Activated CD4-positive, alpha-beta T cell treated with anti-CD3 and anti-CD28 coated beads, Interleukin-10, Interleukin-2, amounts not matched to agents 100 ng/mL and 50 ng/mL, durations not matched to agents 16 hours and 8 hours (primary cell): ENCODE measurements at regions not wholly inside any gene's neighbourhood (a gene's known extent, or its start where the extent isn't known, plus 50 kb on each side); places are given as distances from the start of the nearest gene placed in this dataset.
"Not testable (repeated sequence)": the region's sequence is repeated elsewhere in the genome, so short reads cannot be mapped to it uniquely, and the experiment has no call there.

Experiments used
- DNase-seq: peaks from one replicate; pipeline ENCODE4 v3.0.0-alpha.2; 2020

GRCh38 chr11:106281455-106282173 is 204.2 kb downstream of the AASDHPPT start:
- DNase-seq, result no peak

GRCh38 chr11:106286881-106287504 is 209.5 kb downstream of the AASDHPPT start:
- no peak for DNase-seq

- no peak for DNase-seq
These were observed 210.6 kb downstream of the AASDHPPT start for GRCh38 chr11:106288057-106288456.

GRCh38 chr11:106288822-106289387 is 211.4 kb downstream of the AASDHPPT start:
- no peak for DNase-seq

- no peak for DNase-seq
These were observed 215.1 kb downstream of the AASDHPPT start for GRCh38 chr11:106292526-106292925.

- DNase-seq, result no peak
These were observed 218.5 kb downstream of the AASDHPPT start for GRCh38 chr11:106295974-106296373.

- no peak for DNase-seq
These were observed 225.0 kb downstream of the AASDHPPT start for GRCh38 chr11:106302416-106302815.

GRCh38 chr11:106304274-106304673 is 226.8 kb downstream of the AASDHPPT start:
- no peak for DNase-seq

- DNase-seq, result no peak
These were observed 228.0 kb downstream of the AASDHPPT start for GRCh38 chr11:106305458-106305857.

- no peak for DNase-seq
These were observed 229.5 kb downstream of the AASDHPPT start for GRCh38 chr11:106306942-106307341.

GRCh38 chr11:106309070-106309684 is 231.7 kb downstream of the AASDHPPT start:
- DNase-seq, result no peak

- DNase-seq, result no peak
These were observed 234.2 kb downstream of the AASDHPPT start for GRCh38 chr11:106311531-106312230.

GRCh38 chr11:106317208-106317773 is 239.8 kb downstream of the AASDHPPT start:
- DNase-seq, result not testable (repeated sequence)

GRCh38 chr11:106321601-106322000 is 244.1 kb downstream of the AASDHPPT start:
- no peak for DNase-seq

- DNase-seq, result no peak
These were observed 244.6 kb downstream of the AASDHPPT start for GRCh38 chr11:106322106-106322505.

- DNase-seq, result no peak
These were observed 248.6 kb downstream of the AASDHPPT start for GRCh38 chr11:106326087-106326486.

- no peak for DNase-seq
These were observed 249.7 kb downstream of the AASDHPPT start for GRCh38 chr11:106327134-106327533.

GRCh38 chr11:106327637-106328036 is 250.2 kb downstream of the AASDHPPT start:
- no peak for DNase-seq

GRCh38 chr11:106329273-106330018 is 252.0 kb downstream of the AASDHPPT start:
- DNase-seq, result no peak

- DNase-seq, result no peak
These were observed 253.7 kb downstream of the AASDHPPT start for GRCh38 chr11:106331176-106331575.

GRCh38 chr11:106333678-106334077 is 256.2 kb downstream of the AASDHPPT start:
- no peak for DNase-seq

- DNase-seq, result no peak
These were observed 266.9 kb downstream of the AASDHPPT start for GRCh38 chr11:106344394-106344793.
